ENCODE measurements at regions not wholly inside any gene's neighbourhood (a gene's known extent, or its start where the extent isn't known, plus 50 kb on each side); places are given as distances from the start of the nearest gene placed in this dataset.

GRCh38 chr1:191457889-191458288 lies 700.4 kb upstream of the RGS18 start:
- no TSS peak for BruUV-seq (replicated peaks)
- in situ Hi-C loops (cut with MboI): no loop called here
- 22% methylated on average over 3 of the region's 3 CpGs for WGBS (ENCODE audit: insufficient coverage, low coverage, missing lambda C conversion rate)

More at GRCh38 chr1:191457889-191458288, 700.4 kb upstream of the RGS18 start:
- ATAC-seq: no peak
- ChIA-PET CTCF (ENCODE audit: low intra/inter-chr PET ratio) (no interaction called here), POLR2A (no interaction called here)
- Histone ChIP-seq H3K36me3 (ENCODE audit: control insufficient read depth, insufficient read depth, low read length) (no peaks in the 10 kb centered on the region), H3K4me3 (no peak overlapping the region), H2AFZ (ENCODE audit: low read depth, low read length) (no peak overlapping the region), H3K9ac (ENCODE audit: insufficient read depth in 1 of 2, low read depth in 2 of 2, low read length in 2 of 2) (no peak overlapping the region), H3K4me2 (ENCODE audit: insufficient read depth, low read length) (no peak overlapping the region), H4K20me1 (replicated peaks; ENCODE audit: control insufficient read depth, insufficient read depth, low read length) (no peaks in the 10 kb centered on the region), H3K9me1 (ENCODE audit: control insufficient read depth, insufficient read depth, low read length) (no peaks in the 10 kb centered on the region), H3K9me3 (replicated peaks; ENCODE audit: control insufficient read depth, insufficient read depth, low read depth, low read length) (no peaks in the 10 kb centered on the region), H3K27me3 (ENCODE audit: control insufficient read depth in 2 of 2, insufficient read depth in 2 of 2, low read length in 2 of 2) (no peaks in the 10 kb centered on the region), H3K27ac (ENCODE audit: extremely low read depth, low read depth, low read length) (no peak overlapping the region), H3K79me2 (ENCODE audit: control insufficient read depth, insufficient read depth, low read length) (no peaks in the 10 kb centered on the region), H3K4me1 (replicated peaks in 1 of 2; ENCODE audit: control insufficient read depth in 2 of 2, insufficient read depth in 2 of 2, low read length in 2 of 2) (no peaks in the 10 kb centered on the region)
- DNase-seq (ENCODE audit: extremely low read depth in 1 of 4, low spot score in 3 of 4): no peak
- TF ChIP-seq ZNF316 (IDR thresholded peaks at IDR 0.05) (peak; percentile 61; the same call in 1 of the 2 replicates), ZNF764 (CRISPR knock-in tag; IDR thresholded peaks at IDR 0.05; ENCODE audit: low read depth) (no peak), E2F3 (CRISPR knock-in tag; IDR thresholded peaks at IDR 0.05) (no peak), ZNF140 (CRISPR knock-in tag; IDR thresholded peaks at IDR 0.05) (no peak), ZNF586 (CRISPR knock-in tag; conservative IDR thresholded peaks at IDR 0.05) (no peak), ZMIZ1 (IDR thresholded peaks at IDR 0.05; ENCODE audit: low read depth in 2 of 2, low read length in 2 of 2) (no peak), USF1 (CRISPR knock-in tag; IDR thresholded peaks at IDR 0.05) (no peak), RBM34 (IDR thresholded peaks at IDR 0.05; ENCODE audit: borderline replicate concordance, insufficient read depth, low read length) (no peak), CXXC5 (CRISPR knock-in tag; IDR thresholded peaks at IDR 0.05) (no peak), CEBPG (CRISPR knock-in tag; IDR thresholded peaks at IDR 0.05) (no peak), CEBPG (tag; conservative IDR thresholded peaks at IDR 0.05 in 1 of 2, IDR thresholded peaks at IDR 0.05 in 1 of 2) (no peak), BACH1 (tag; IDR thresholded peaks at IDR 0.05) (no peak), KHSRP (IDR thresholded peaks at IDR 0.05) (no peak), MAZ (CRISPR knock-in tag; conservative IDR thresholded peaks at IDR 0.05 in 1 of 2, IDR thresholded peaks at IDR 0.05 in 1 of 2) (no peak), C11orf30 (IDR thresholded peaks at IDR 0.05; ENCODE audit: low read depth) (0 out of 2 replicates have a peak, but pooled peaks have one; percentile 29)
- FAIRE-seq: no peak
- intact Hi-C loops (cut with micrococcal nuclease): no loop called here
